Stomach (tissue), 4 donors: ENCODE measurements at regions not wholly inside any gene's neighbourhood (a gene's known extent, or its start where the extent isn't known, plus 50 kb on each side); places are given as distances from the start of the nearest gene placed in this dataset.

Experiments
- CTCF ChIP-seq, 7 experiments: fragments of 450-650 bp in 4 of 7; fragments of 200-600 bp in 3 of 7; sonication (generic) in 3 of 7; IDR thresholded peaks; one replicate each; pipeline ENCODE4 v1.5.1; 2016 to 2019; ENCODE audit warnings: antibody characterized with exemption in 7 of 7, control low read depth in 2 of 7, mild to moderate bottlenecking in 1 of 7
- POLR2AphosphoS5 ChIP-seq, 3 donors: sonication (generic); formaldehyde crosslinking; IDR thresholded peaks; one replicate each; pipeline ENCODE4 v1.6.1; 2016; ENCODE audit warnings: antibody characterized with exemption in 3 of 3

DNA sequence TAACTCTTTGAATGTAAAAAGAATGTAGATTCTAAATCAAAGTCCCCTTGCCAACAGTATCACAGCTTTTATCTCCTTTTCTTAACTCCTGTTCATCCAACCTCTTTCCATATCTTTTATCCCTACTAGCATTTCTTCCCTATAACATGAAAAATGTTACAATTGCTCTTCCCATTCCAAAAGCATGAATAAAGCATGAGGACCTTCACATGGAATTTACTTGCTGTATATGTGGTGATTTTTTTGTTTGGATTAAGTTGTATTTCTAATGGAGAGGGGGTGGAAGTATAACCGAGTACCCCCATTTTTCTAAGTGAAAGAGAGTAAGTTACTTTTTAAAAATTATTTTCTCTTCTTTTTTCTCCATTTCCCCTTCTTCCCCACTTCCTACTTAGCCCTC lies 94.9 kb upstream of the RBBP8 start:
- no peak for TF ChIP-seq CTCF (IDR thresholded peaks at IDR 0.05)
- TF ChIP-seq POLR2AphosphoS5 (IDR thresholded peaks at IDR 0.05), result no peak
